HCT116 (cell line): ENCODE measurements at regions not wholly inside any gene's neighbourhood (a gene's known extent, or its start where the extent isn't known, plus 50 kb on each side); places are given as distances from the start of the nearest gene placed in this dataset.

Experiments used
- ATAC-seq: fragments of 200-7000 bp; cut with Tn5 transposase; 2 replicates; pipeline ENCODE4 v1.9.1; 2020; ENCODE audit warnings: mild to moderate bottlenecking, moderate library complexity
- BruUV-seq: library from RNA; stranded (reverse); fragments of 400-500 nt; replicated peaks from 2 replicates; lab custom pipeline; 2021; lab: Mats Ljungman, UMichigan
- CTCF ChIA-PET: fragments of 300-600 bp; sonication (Branson Sonifier 250); formaldehyde crosslinking; loops from one replicate; lab custom pipeline; 2021; ENCODE audit warnings: antibody characterized with exemption; lab: Charles Lee
- POLR2A ChIA-PET: fragments of 300-600, 350-600 bp; sonication (Branson Sonifier 250); formaldehyde crosslinking; loops from one replicate; lab custom pipeline; 2021; ENCODE audit warnings: antibody characterized with exemption; lab: Charles Lee
- RAD21 ChIA-PET, 2 experiments: fragments of 300-600 bp; sonication (Branson Sonifier 250); formaldehyde crosslinking; loops; one replicate each; lab custom pipeline; 2023; ENCODE audit warnings: low total read pairs in 2 of 2; ENCODE audit not compliant: uncharacterized antibody in 2 of 2, unreplicated experiment in 2 of 2, low non-redundant PET in 1 of 2; lab: Charles Lee
- DNase-seq: peaks from one replicate; pipeline ENCODE4 v3.0.0-alpha.2; 2010; ENCODE audit warnings: low read depth, low spot score
- H2AFZ ChIP-seq: fragments of 200-600 bp; shearing (Covaris generic), sonication (generic); 2 replicates; pipeline ENCODE4 v1.6.1; 2017; ENCODE audit warnings: low read depth, mixed run types, mixed read lengths, antibody characterized with exemption, low read length; ENCODE audit not compliant: poor library complexity, severe bottlenecking
- H3K27ac ChIP-seq: 2 replicates; pipeline ENCODE4 v1.5.1; 2012; ENCODE audit warnings: low read depth, low read length
- H3K27me3 ChIP-seq: fragments of 200-600 bp; sonication (generic); 2 replicates; pipeline ENCODE4 v1.6.1; 2016; ENCODE audit warnings: mixed run types, low read length, mixed read lengths; ENCODE audit not compliant: insufficient read depth
- H3K36me3 ChIP-seq, 2 experiments: fragments of 200-500 bp in 1 of 2; fragments of 200-600 bp in 1 of 2; sonication (Bioruptor generic) in 1 of 2; sonication (generic) in 1 of 2; 2 replicates each; pipeline versions ENCODE4 v1.5.1 to v1.6.1; 2014 to 2016; ENCODE audit warnings: low read length in 2 of 2, inconsistent platforms in 1 of 2, mixed read lengths in 1 of 2, mixed run types in 1 of 2; ENCODE audit not compliant: insufficient read depth in 2 of 2, control insufficient read depth in 1 of 2
- H3K4me1 ChIP-seq, 2 experiments: fragments of 200-600 bp in 1 of 2; sonication (generic) in 1 of 2; 2 replicates each; pipeline versions ENCODE4 v1.5.1 to v1.6.1; 2012 to 2017; ENCODE audit warnings: low read length in 2 of 2, inconsistent platforms in 1 of 2, mild to moderate bottlenecking in 1 of 2, mixed read lengths in 1 of 2, mixed run types in 1 of 2, moderate library complexity in 1 of 2; ENCODE audit not compliant: insufficient read depth in 2 of 2, control insufficient read depth in 1 of 2
- H3K4me2 ChIP-seq: fragments of 200-600 bp; sonication (generic); 2 replicates; pipeline ENCODE4 v1.6.1; 2017; ENCODE audit warnings: mixed run types, low read length, mixed read lengths
- H3K4me3 ChIP-seq, 2 experiments: fragments of 200-600 bp in 1 of 2; sonication (generic) in 1 of 2; replicated peaks in 1 of 2; 2 replicates each; pipeline ENCODE4 v1.5.1; 2011 to 2016; ENCODE audit warnings: low read length in 2 of 2, control low read depth in 1 of 2, low read depth in 1 of 2, mild to moderate bottlenecking in 1 of 2, mixed read lengths in 1 of 2, mixed run types in 1 of 2
- H3K79me2 ChIP-seq: fragments of 200-600 bp; sonication (generic); 2 replicates; pipeline ENCODE4 v1.6.1; 2017; ENCODE audit warnings: mild to moderate bottlenecking, mixed run types, low read length, moderate library complexity, mixed read lengths; ENCODE audit not compliant: insufficient read depth
- H3K9ac ChIP-seq: fragments of 200-600 bp; sonication (generic); 2 replicates; pipeline ENCODE4 v1.6.1; 2016; ENCODE audit warnings: low read length, mixed read lengths
- H3K9me2 ChIP-seq: fragments of 200-600 bp; sonication (generic), shearing (Covaris generic); 2 replicates; pipeline ENCODE4 v1.6.1; 2017; ENCODE audit warnings: mixed run types, mild to moderate bottlenecking, moderate library complexity; ENCODE audit not compliant: insufficient read depth
- H3K9me3 ChIP-seq, 2 experiments: fragments of 200-500 bp in 1 of 2; fragments of 200-600 bp in 1 of 2; sonication (Bioruptor generic) in 1 of 2; sonication (generic) in 1 of 2; 2 replicates each; pipeline ENCODE4 v1.6.1; 2014 to 2017; ENCODE audit warnings: low read length in 2 of 2, mixed read lengths in 2 of 2, inconsistent platforms in 1 of 2, low read depth in 1 of 2, mild to moderate bottlenecking in 1 of 2, mixed run types in 1 of 2, moderate library complexity in 1 of 2; ENCODE audit not compliant: control insufficient read depth in 1 of 2, insufficient read depth in 1 of 2
- H4K20me1 ChIP-seq: fragments of 200-600 bp; sonication (generic), shearing (Covaris generic); 2 replicates; pipeline ENCODE4 v1.6.1; 2017; ENCODE audit warnings: mixed run types, mild to moderate bottlenecking, moderate library complexity; ENCODE audit not compliant: insufficient read depth
- ATF3 ChIP-seq: IDR thresholded peaks from 2 replicates; pipeline ENCODE4 v1.6.1; 2012
- ELF1 ChIP-seq: IDR thresholded peaks from 2 replicates; pipeline ENCODE4 v1.6.1; 2012; ENCODE audit warnings: low read depth, borderline replicate concordance
- EZH2phosphoT487 ChIP-seq: fragments of 200-600 bp; IDR thresholded peaks from 2 replicates; pipeline ENCODE4 v1.6.1; 2018; ENCODE audit warnings: antibody characterized with exemption, borderline replicate concordance
- FOSL1 ChIP-seq: IDR thresholded peaks from 2 replicates; pipeline ENCODE4 v1.6.1; 2012; ENCODE audit warnings: low read depth
- JUND ChIP-seq: IDR thresholded peaks from 2 replicates; pipeline ENCODE4 v1.6.1; 2012
- POLR2A ChIP-seq: IDR thresholded peaks from 2 replicates; pipeline ENCODE4 v1.7.0; 2011; ENCODE audit warnings: borderline replicate concordance; ENCODE audit not compliant: insufficient read depth, insufficient read length; ENCODE audit errors: extremely low read depth
- REST ChIP-seq: IDR thresholded peaks from 2 replicates; pipeline ENCODE4 v1.6.1; 2012; ENCODE audit warnings: low read depth
- SRF ChIP-seq: IDR thresholded peaks from 2 replicates; pipeline ENCODE4 v1.6.1; 2012; ENCODE audit warnings: low read depth
- TCF7L2 ChIP-seq: IDR thresholded peaks from 2 replicates; pipeline ENCODE4 v1.7.0; 2011; ENCODE audit warnings: borderline replicate concordance, inconsistent platforms; ENCODE audit not compliant: insufficient read depth, insufficient read length; ENCODE audit errors: extremely low read depth
- YY1 ChIP-seq: IDR thresholded peaks from 2 replicates; pipeline ENCODE4 v1.6.1; 2011; ENCODE audit warnings: low read length, low read depth, moderate library complexity, mild to moderate bottlenecking; ENCODE audit not compliant: insufficient replicate concordance; ENCODE audit errors: extremely low read depth
- ZBTB33 ChIP-seq: IDR thresholded peaks from 2 replicates; pipeline ENCODE4 v1.6.1; 2011; ENCODE audit warnings: mild to moderate bottlenecking, low read length, moderate library complexity; ENCODE audit not compliant: insufficient replicate concordance; ENCODE audit errors: extremely low read depth
- ZNF274 ChIP-seq: fragments of 200-500 bp; sonication (Bioruptor generic); IDR thresholded peaks from 2 replicates; pipeline ENCODE4 v1.6.1; 2014; ENCODE audit warnings: mild to moderate bottlenecking, low read depth, low read length, inconsistent platforms
- intact Hi-C: fragments of 100-400 bp; cut with micrococcal nuclease; formaldehyde crosslinking; loops from 2 replicates; pipeline ENCODE4 v1.10.0; 2022

- Histone ChIP-seq H3K27me3 (no peaks in the 10 kb centered on the region), H3K9me2 (no peaks in the 10 kb centered on the region), H3K9me3 (no peaks in the 10 kb centered on the region), H3K4me3 (no peak overlapping the region), H3K4me2 (no peak overlapping the region), H3K79me2 (no peaks in the 10 kb centered on the region), H3K36me3 (no peaks in the 10 kb centered on the region), H2AFZ (peak overlapping the region; percentile 26), H3K9ac (no peak overlapping the region), H4K20me1 (no peaks in the 10 kb centered on the region), H3K4me1 (no peaks in the 10 kb centered on the region), H3K27ac (no peak overlapping the region)
- DNase-seq (no peak), ATAC-seq (no peak)
- CTCF ChIA-PET = no interaction called here
- RAD21 ChIA-PET = no interaction called here
- no TSS peak for BruUV-seq
- no peak for TF ChIP-seq JUND
- no peak for TF ChIP-seq POLR2A
- TF ChIP-seq YY1 = no peak
- no peak for TF ChIP-seq TCF7L2
- no peak for TF ChIP-seq ZBTB33
- no peak for TF ChIP-seq ELF1
- no peak for TF ChIP-seq EZH2phosphoT487
- no peak for TF ChIP-seq ATF3
- TF ChIP-seq REST = no peak
- no peak for TF ChIP-seq ZNF274
- no peak for TF ChIP-seq SRF
- no peak for TF ChIP-seq FOSL1
- intact Hi-C loops = no loop called here
- POLR2A ChIA-PET = no interaction called here
These were observed 515.4 kb downstream of the ZNF674 start for GRCh38 chrX:46029777-46030176.
